NCI-H446 treated with DMSO at 0.1 percent for 48 hours (cell line): ENCODE measurements at regions not wholly inside any gene's neighbourhood (a gene's known extent, or its start where the extent isn't known, plus 50 kb on each side); places are given as distances from the start of the nearest gene placed in this dataset.
"Not testable (repeated sequence)": the region's sequence is repeated elsewhere in the genome, so short reads cannot be mapped to it uniquely, and the experiment has no call there.

Source experiments
- DNase-seq: peaks from one replicate; lab custom pipeline; 2025; lab: John Stamatoyannopoulos, UW

GRCh38 chr14:39673270-39673711 is 241.1 kb upstream of the FBXO33 start:
- no peak for DNase-seq

- DNase-seq: no peak
These were observed 236.2 kb upstream of the FBXO33 start for GRCh38 chr14:39668449-39668848.

GRCh38 chr14:39666386-39666785 is 234.2 kb upstream of the FBXO33 start:
- DNase-seq: no peak

GRCh38 chr14:39665075-39665475 is 232.8 kb upstream of the FBXO33 start:
- no peak for DNase-seq

GRCh38 chr14:39664646-39665045 is 232.4 kb upstream of the FBXO33 start:
- no peak for DNase-seq

GRCh38 chr14:39641224-39641623 is 209.0 kb upstream of the FBXO33 start:
- no peak for DNase-seq

- not testable (repeated sequence) for DNase-seq
These were observed 206.8 kb upstream of the FBXO33 start for GRCh38 chr14:39639009-39639408.

- no peak for DNase-seq
These were observed 195.9 kb upstream of the FBXO33 start for GRCh38 chr14:39628087-39628486.

- DNase-seq: no peak
These were observed 194.7 kb upstream of the FBXO33 start for GRCh38 chr14:39626589-39627576.

- DNase-seq: no peak
These were observed 189.4 kb upstream of the FBXO33 start for GRCh38 chr14:39621678-39622077.

GRCh38 chr14:39621223-39621622 is 189.0 kb upstream of the FBXO33 start:
- no peak for DNase-seq

GRCh38 chr14:39617537-39617936 is 185.3 kb upstream of the FBXO33 start:
- DNase-seq: no peak

GRCh38 chr14:39615352-39615751 is 183.1 kb upstream of the FBXO33 start:
- no peak for DNase-seq

- no peak for DNase-seq
These were observed 182.2 kb upstream of the FBXO33 start for GRCh38 chr14:39614297-39614923.

GRCh38 chr14:39609119-39609518 is 176.9 kb upstream of the FBXO33 start:
- DNase-seq: no peak

GRCh38 chr14:39607978-39608377 is 175.7 kb upstream of the FBXO33 start:
- no peak for DNase-seq

- no peak for DNase-seq
These were observed 171.7 kb upstream of the FBXO33 start for GRCh38 chr14:39603942-39604341.

GRCh38 chr14:39593377-39593776 is 161.1 kb upstream of the FBXO33 start:
- DNase-seq: no peak

GRCh38 chr14:39592116-39592789 is 160.0 kb upstream of the FBXO33 start:
- DNase-seq: no peak

GRCh38 chr14:39589882-39590281 is 157.6 kb upstream of the FBXO33 start:
- DNase-seq: not testable (repeated sequence)

- no peak for DNase-seq
These were observed 149.9 kb upstream of the FBXO33 start for GRCh38 chr14:39582028-39582654.

GRCh38 chr14:39581474-39581873 is 149.2 kb upstream of the FBXO33 start:
- DNase-seq: no peak
